K562 (cell line): ENCODE measurements at regions not wholly inside any gene's neighbourhood (a gene's known extent, or its start where the extent isn't known, plus 50 kb on each side); places are given as distances from the start of the nearest gene placed in this dataset.

Experiments
- ATAC-seq: fragments of 200-7000 bp; cut with Tn5 transposase; 3 replicates; pipeline ENCODE4 v1.9.1; 2020; ENCODE audit warnings: moderate library complexity
- BruUV-seq: library from RNA; stranded (reverse); fragments of 400-500 nt; replicated peaks from 2 replicates; lab custom pipeline; 2021; lab: Mats Ljungman, UMichigan
- CTCF ChIA-PET: fragments of 300-600 bp; formaldehyde crosslinking; extraction: SDS; loops from one replicate; lab custom pipeline; 2021; ENCODE audit warnings: low intra/inter-chr PET ratio; lab: Yijun Ruan, JAX
- POLR2A ChIA-PET: fragments of 300-600, 350-650 bp; sonication (Branson Sonifier 250); formaldehyde crosslinking; extraction: SDS; loops from one replicate; lab custom pipeline; 2021; ENCODE audit warnings: antibody characterized with exemption, inconsistent platforms; lab: Yijun Ruan, JAX
- DNase-seq, 4 experiments: peaks; one replicate each; pipeline versions ENCODE4 v3.0.0 to v3.0.0-alpha.2; 2011 to 2018; ENCODE audit warnings: low spot score in 3 of 4, mixed read lengths in 3 of 4; ENCODE audit errors: extremely low read depth in 1 of 4
- FAIRE-seq: peaks from 2 replicates; lab custom pipeline; 2011; peaks lifted over from hg19 to GRCh38; lab: Jason Lieb, UNC
- H2AFZ ChIP-seq: 2 replicates; pipeline ENCODE4 v1.6.0; 2011; ENCODE audit warnings: low read depth, low read length, control low read depth, inconsistent platforms
- H3K27ac ChIP-seq: fragments of 200-600 bp; 3 replicates; pipeline ENCODE4 v1.8.0; 2011; ENCODE audit warnings: low read depth, mild to moderate bottlenecking, control low read depth, inconsistent platforms, low read length, moderate library complexity, mixed read lengths; ENCODE audit errors: extremely low read depth
- H3K27me3 ChIP-seq, 2 experiments: fragments of 300-600 bp in 1 of 2; 2 replicates in 1 of 2; 3 replicates in 1 of 2; pipeline versions ENCODE4 v1.6.0 to v1.8.0; 2011; ENCODE audit warnings: inconsistent platforms in 2 of 2, low read length in 2 of 2, mild to moderate bottlenecking in 1 of 2, mixed read lengths in 1 of 2, moderate library complexity in 1 of 2; ENCODE audit not compliant: control insufficient read depth in 2 of 2, insufficient read depth in 2 of 2
- H3K36me3 ChIP-seq: fragments of 300-600 bp; 3 replicates; pipeline ENCODE4 v1.8.0; 2011; ENCODE audit warnings: mild to moderate bottlenecking, low read length, inconsistent platforms; ENCODE audit not compliant: control insufficient read depth, insufficient read depth
- H3K4me1 ChIP-seq, 2 experiments: fragments of 200-600 bp in 1 of 2; replicated peaks in 1 of 2; 2 replicates in 1 of 2; 3 replicates in 1 of 2; pipeline versions ENCODE4 v1.5.1 to v1.8.0; 2011; ENCODE audit warnings: inconsistent platforms in 2 of 2, low read length in 2 of 2, mild to moderate bottlenecking in 1 of 2, mixed read lengths in 1 of 2, moderate library complexity in 1 of 2; ENCODE audit not compliant: control insufficient read depth in 2 of 2, insufficient read depth in 2 of 2
- H3K4me2 ChIP-seq: 2 replicates; pipeline ENCODE4 v1.6.1; 2011; ENCODE audit warnings: low read length, control low read depth, inconsistent platforms, mixed read lengths; ENCODE audit not compliant: insufficient read depth
- H3K4me3 ChIP-seq: fragments of 200-600 bp; sonication (generic), shearing (Covaris generic); 2 replicates; pipeline ENCODE4 v1.5.1; 2016; ENCODE audit warnings: control low read depth, inconsistent platforms
- H3K79me2 ChIP-seq: fragments of 200-600 bp; 3 replicates; pipeline ENCODE4 v1.8.0; 2011; ENCODE audit warnings: low read length, inconsistent platforms; ENCODE audit not compliant: control insufficient read depth, insufficient read depth
- H3K9ac ChIP-seq, 2 experiments: 2 replicates each; pipeline versions ENCODE4 v1.6.0 to v1.6.1; 2011; ENCODE audit warnings: low read depth in 2 of 2, low read length in 2 of 2, control low read depth in 1 of 2, inconsistent platforms in 1 of 2, mild to moderate bottlenecking in 1 of 2, mixed read lengths in 1 of 2; ENCODE audit not compliant: insufficient read depth in 1 of 2
- H3K9me1 ChIP-seq: one replicate; pipeline ENCODE4 v1.6.0; 2011; ENCODE audit warnings: inconsistent platforms, mild to moderate bottlenecking, low read length, moderate library complexity; ENCODE audit not compliant: control insufficient read depth, insufficient read depth
- H3K9me3 ChIP-seq: replicated peaks from 2 replicates; pipeline ENCODE4 v1.5.1; 2011; ENCODE audit warnings: low read depth, low read length, inconsistent platforms; ENCODE audit not compliant: control insufficient read depth, insufficient read depth
- H4K20me1 ChIP-seq: replicated peaks from 2 replicates; pipeline ENCODE4 v1.6.1; 2011; ENCODE audit warnings: low read length, inconsistent platforms, mixed read lengths; ENCODE audit not compliant: control insufficient read depth, insufficient read depth
- ATF1 ChIP-seq, 2 experiments: fragments of 450-650 bp in 1 of 2; IDR thresholded peaks; 2 replicates each; pipeline ENCODE4 v1.6.1; 2016; ENCODE audit warnings: missing compliant biosample characterization in 1 of 2, missing genetic modification characterization in 1 of 2
- BCL6 ChIP-seq: fragments of 250-450 bp; sonication (Bioruptor Pico); IDR thresholded peaks from 2 replicates; pipeline ENCODE4 v1.4.0; 2020
- CC2D1A ChIP-seq: fragments of 450-650 bp; IDR thresholded peaks from 2 replicates; pipeline ENCODE4 v1.6.1; 2017; ENCODE audit warnings: mild to moderate bottlenecking
- FOXA3 ChIP-seq, 2 experiments: fragments of 450-650 bp in 1 of 2; sonication (generic) in 1 of 2; formaldehyde crosslinking; IDR thresholded peaks in 1 of 2; conservative IDR thresholded peaks in 1 of 2; 2 replicates each; pipeline versions ENCODE4 v1.4.0 to v1.8.0; 2020 to 2022; ENCODE audit warnings: mild to moderate bottlenecking in 2 of 2, missing genetic modification reagents in 1 of 2
- HNRNPL ChIP-seq: fragments of 200-400 bp; formaldehyde crosslinking; IDR thresholded peaks from 2 replicates; pipeline ENCODE4 v1.6.1; 2017; ENCODE audit warnings: low read depth, mild to moderate bottlenecking, low read length
- IRF9 ChIP-seq: fragments of 450-650 bp; IDR thresholded peaks from 2 replicates; pipeline ENCODE4 v1.6.1; 2016; ENCODE audit warnings: missing biosample characterization, missing genetic modification characterization
- KAT7 ChIP-seq: sonication (generic); formaldehyde crosslinking; IDR thresholded peaks from 2 replicates; pipeline ENCODE4 v1.8.0; 2022; ENCODE audit warnings: missing genetic modification reagents, mild to moderate bottlenecking, borderline replicate concordance
- MEIS2 ChIP-seq: fragments of 450-650 bp; IDR thresholded peaks from 2 replicates; pipeline ENCODE4 v1.6.1; 2014; ENCODE audit warnings: mild to moderate bottlenecking; ENCODE audit not compliant: partially characterized antibody
- RBM17 ChIP-seq: fragments of 200-400 bp; formaldehyde crosslinking; IDR thresholded peaks from 2 replicates; pipeline ENCODE4 v1.6.1; 2017; ENCODE audit warnings: low read depth, mild to moderate bottlenecking, low read length, borderline replicate concordance
- RBM22 ChIP-seq: fragments of 200-400 bp; formaldehyde crosslinking; IDR thresholded peaks from 2 replicates; pipeline ENCODE4 v1.6.1; 2018; ENCODE audit warnings: low read length, low read depth; ENCODE audit not compliant: poor library complexity, severe bottlenecking
- ZHX1 ChIP-seq: fragments of 150-350 bp; conservative IDR thresholded peaks from 2 replicates; pipeline ENCODE4 v1.6.1; 2014; ENCODE audit warnings: low read length
- WGBS: fragments of 100-300 bp; shearing (Covaris generic); methylation state at CpG from one replicate; pipeline ENCODE4 v1.1.6; 2016; ENCODE audit warnings: low coverage, mixed read lengths; ENCODE audit not compliant: insufficient coverage; ENCODE audit errors: missing lambda C conversion rate; 5-methylcytosine and 5-hydroxymethylcytosine counted together
- in situ Hi-C: fragments of 300-500 bp; cut with MboI; formaldehyde crosslinking; loops from 4 replicates; pipeline ENCODE4 v1.15.0; 2018; ENCODE audit warnings: inconsistent platforms, mixed read lengths
- intact Hi-C: fragments of 100-400 bp; cut with micrococcal nuclease; formaldehyde crosslinking; loops from 2 replicates; pipeline ENCODE4 v1.14.2; 2022
- TF ChIP-seq, protein P1 (sequence below), 2 experiments: fragments of 250-450 bp in 1 of 2; fragments of 450-650 bp in 1 of 2; sonication (Bioruptor Pico) in 1 of 2; IDR thresholded peaks; 2 replicates each; pipeline versions ENCODE4 v1.6.1 to v1.8.0; 2016 to 2021; ENCODE audit warnings: mild to moderate bottlenecking in 2 of 2, moderate library complexity in 2 of 2, missing compliant biosample characterization in 1 of 2, missing genetic modification characterization in 1 of 2

DNA sequence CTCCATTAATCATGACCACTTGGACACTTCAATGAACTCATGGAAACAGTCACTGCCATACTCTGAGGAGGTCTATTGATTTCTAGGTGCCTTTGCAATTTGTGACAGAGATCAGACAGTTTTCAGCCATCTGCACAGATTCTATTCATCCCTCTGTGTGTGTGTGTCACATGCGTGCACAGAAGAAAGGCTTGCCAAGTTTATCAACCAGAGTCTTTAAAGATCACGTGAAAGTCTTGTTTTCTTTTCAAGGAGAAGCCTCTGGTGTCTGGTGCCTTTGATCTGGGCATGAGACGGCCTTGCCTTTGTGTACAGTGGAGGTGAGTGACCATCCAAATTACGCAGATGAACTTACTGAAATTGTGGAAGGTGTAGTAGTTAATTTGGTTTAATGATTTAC lies 164.2 kb downstream of the VAPA start:
- ATAC-seq, result no peak
- Histone ChIP-seq H2AFZ (no peak overlapping the region), H3K9me1 (no peaks in the 10 kb centered on the region), H3K27me3 (peaks cover 7 to 31% of the 10 kb centered on the region in 2 experiments; a peak in 4 of 5 replicates), H3K9me3 (no peaks in the 10 kb centered on the region), H3K36me3 (no peaks in the 10 kb centered on the region), H3K79me2 (no peaks in the 10 kb centered on the region), H3K4me2 (no peak overlapping the region), H4K20me1 (no peaks in the 10 kb centered on the region), H3K9ac (no peak overlapping the region), H3K4me1 (peaks cover 3 to 10% of the 10 kb centered on the region in 2 experiments; a peak in 3 of 5 replicates), H3K27ac (no peak overlapping the region), H3K4me3 (no peak overlapping the region)
- WGBS, result 0% methylated on average over 4 of the region's 4 CpGs
- intact Hi-C loops (no loop called here), in situ Hi-C loops (no loop called here)
- FAIRE-seq, result peak; percentile 40
- ChIA-PET POLR2A (no interaction called here), CTCF (no interaction called here)
- DNase-seq, result no peak
- TF ChIP-seq MEIS2 (peak; percentile 10), HNRNPL (no peak), KAT7 (CRISPR knock-in tag) (no peak), RBM17 (no peak), ATF1 (CRISPR knock-in tag; IDR thresholded peaks at IDR 0.05) (no peak), ATF1 (tag; IDR thresholded peaks at IDR 0.05) (no peak)
- BruUV-seq, result no TSS peak

GRCh38 chr18:10080372-10080771 lies 166.6 kb downstream of the VAPA start:
- WGBS, result 12% methylated on average over 11 of the region's 11 CpGs
- ChIA-PET CTCF (no interaction called here), POLR2A (interaction anchor here (1.2 kb wide), 1 partner anchor 13 kb away, joined by 4 read pairs; no protein-coding TSS in a partner anchor)
- Histone ChIP-seq H3K36me3 (no peaks in the 10 kb centered on the region), H4K20me1 (no peaks in the 10 kb centered on the region), H2AFZ (no peak overlapping the region), H3K4me2 (no peak overlapping the region), H3K4me3 (no peak overlapping the region), H3K9me3 (no peaks in the 10 kb centered on the region; the same call in 1 of the 2 replicates), H3K27ac (no peak overlapping the region), H3K9me1 (no peaks in the 10 kb centered on the region), H3K4me1 (peaks cover 3 to 10% of the 10 kb centered on the region in 2 experiments; a peak in 3 of 5 replicates), H3K9ac (no peak overlapping the region), H3K79me2 (no peaks in the 10 kb centered on the region), H3K27me3 (peaks cover 5 to 22% of the 10 kb centered on the region in 2 experiments; a peak in 2 of 5 replicates)
- BruUV-seq, result no TSS peak
- no peak for DNase-seq
- no peak for FAIRE-seq
- no peak for ATAC-seq
- in situ Hi-C loops, result no loop called here
- intact Hi-C loops, result no loop called here
- no peak for TF ChIP-seq RBM22
- TF ChIP-seq, protein P1, sequence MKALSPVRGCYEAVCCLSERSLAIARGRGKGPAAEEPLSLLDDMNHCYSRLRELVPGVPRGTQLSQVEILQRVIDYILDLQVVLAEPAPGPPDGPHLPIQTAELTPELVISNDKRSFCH (CRISPR knock-in tag; IDR thresholded peaks at IDR 0.05), result no peak
- TF ChIP-seq, protein P1 (tag; IDR thresholded peaks at IDR 0.05), result no peak
- TF ChIP-seq IRF9, result no peak
- no peak for TF ChIP-seq ZHX1
- TF ChIP-seq CC2D1A, result no peak
- no peak for TF ChIP-seq BCL6 (CRISPR knock-in tag)
- no peak for TF ChIP-seq FOXA3 (CRISPR knock-in tag; conservative IDR thresholded peaks at IDR 0.05 in 1 of 2, IDR thresholded peaks at IDR 0.05 in 1 of 2)
